ENCODE measurements at regions not wholly inside any gene's neighbourhood (a gene's known extent, or its start where the extent isn't known, plus 50 kb on each side); places are given as distances from the start of the nearest gene placed in this dataset. TPM values are rescaled to one million over a fixed set of nuclear protein-coding genes. Genes with fewer than 3 reads are reported as not detected.

Small RNA genes lying in the stretch of these regions (small RNA-seq; reads per million reads assigned to genes)
- not detected for gene RNU6-18P

All from frontal cortex (tissue), 1 donor.